CD4-positive, alpha-beta T cell treated with Interleukin-6 for 4 hours (primary cell): ENCODE measurements at regions not wholly inside any gene's neighbourhood (a gene's known extent, or its start where the extent isn't known, plus 50 kb on each side); places are given as distances from the start of the nearest gene placed in this dataset.

Experiments
- DNase-seq: peaks from one replicate; pipeline ENCODE4 v3.0.0-alpha.2; 2020; ENCODE audit warnings: mixed read lengths

DNA sequence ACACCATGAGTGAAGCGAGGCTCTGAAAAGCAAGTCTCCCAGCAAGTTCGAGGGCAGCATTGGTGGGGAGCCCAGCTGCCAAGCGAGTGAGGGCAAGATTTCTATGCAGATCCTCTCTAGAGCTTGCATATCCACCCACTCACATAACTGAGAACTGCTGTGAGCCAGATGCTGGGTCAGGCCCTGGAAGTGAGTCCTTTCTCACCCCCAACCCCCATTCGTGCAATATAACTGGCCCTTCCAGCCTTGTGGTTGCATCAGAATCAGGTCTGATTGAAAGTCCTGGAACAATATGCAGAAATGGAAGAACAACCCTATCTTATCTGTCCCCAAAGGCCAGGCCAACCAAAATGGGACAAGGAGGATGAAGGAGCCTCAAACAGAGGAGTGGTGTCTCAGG, 146.6 kb downstream of the IRX5 start:
- DNase-seq = no peak

DNA sequence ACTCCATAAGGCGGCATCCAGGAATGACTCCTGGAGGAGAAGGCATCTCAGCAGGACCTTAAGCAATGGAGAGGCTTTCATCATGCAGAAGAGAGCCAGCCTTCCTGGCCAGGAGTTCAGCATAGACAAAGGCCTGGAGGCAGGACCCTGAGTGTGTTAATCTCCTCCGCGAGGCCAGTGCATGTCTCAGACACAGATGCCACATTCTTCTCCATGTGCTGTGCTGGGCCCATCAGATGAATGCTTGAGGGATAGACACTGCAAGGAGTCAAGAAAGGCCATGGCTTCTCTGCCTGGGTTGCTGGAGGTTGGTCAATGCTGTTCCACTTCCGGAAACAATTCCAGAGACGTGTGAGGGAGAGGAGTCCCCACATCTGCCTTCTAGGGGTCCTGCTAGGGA, 147.5 kb downstream of the IRX5 start:
- DNase-seq = no peak

DNA sequence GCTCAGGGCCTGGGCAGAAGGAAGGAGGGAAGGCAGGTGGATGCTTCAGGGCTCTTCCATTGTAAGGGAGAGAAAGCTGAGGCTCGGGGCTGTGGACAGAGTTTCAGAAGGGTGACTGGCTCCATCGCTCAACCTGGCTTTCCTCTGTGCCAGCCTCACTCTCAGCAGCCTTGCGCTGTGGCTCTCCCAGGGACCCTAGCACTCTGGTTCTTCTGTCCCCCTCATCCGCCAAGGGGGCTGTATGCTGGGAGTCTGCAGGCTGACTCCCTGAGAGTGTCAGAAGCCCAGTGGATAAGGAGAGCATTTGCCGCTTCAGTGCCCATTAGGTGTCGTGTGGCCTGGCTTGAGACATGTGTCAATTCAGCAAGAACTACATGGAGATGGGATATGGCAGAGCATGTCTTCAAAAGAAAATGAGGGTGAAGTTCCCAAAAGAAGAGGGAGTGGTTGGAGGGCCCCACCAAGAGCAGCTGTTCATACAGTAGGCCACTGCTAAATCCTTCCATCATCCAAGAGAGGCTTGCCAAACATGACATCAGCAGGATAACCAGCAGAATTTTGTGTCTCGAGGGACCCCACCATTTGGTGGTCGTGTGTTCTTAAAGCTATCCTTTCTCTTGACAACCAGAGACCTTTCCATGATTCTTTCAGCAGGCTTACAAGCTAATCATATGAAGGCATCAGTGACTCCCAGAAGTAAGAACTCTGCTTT, 148.2 kb downstream of the IRX5 start:
- no peak for DNase-seq

DNA sequence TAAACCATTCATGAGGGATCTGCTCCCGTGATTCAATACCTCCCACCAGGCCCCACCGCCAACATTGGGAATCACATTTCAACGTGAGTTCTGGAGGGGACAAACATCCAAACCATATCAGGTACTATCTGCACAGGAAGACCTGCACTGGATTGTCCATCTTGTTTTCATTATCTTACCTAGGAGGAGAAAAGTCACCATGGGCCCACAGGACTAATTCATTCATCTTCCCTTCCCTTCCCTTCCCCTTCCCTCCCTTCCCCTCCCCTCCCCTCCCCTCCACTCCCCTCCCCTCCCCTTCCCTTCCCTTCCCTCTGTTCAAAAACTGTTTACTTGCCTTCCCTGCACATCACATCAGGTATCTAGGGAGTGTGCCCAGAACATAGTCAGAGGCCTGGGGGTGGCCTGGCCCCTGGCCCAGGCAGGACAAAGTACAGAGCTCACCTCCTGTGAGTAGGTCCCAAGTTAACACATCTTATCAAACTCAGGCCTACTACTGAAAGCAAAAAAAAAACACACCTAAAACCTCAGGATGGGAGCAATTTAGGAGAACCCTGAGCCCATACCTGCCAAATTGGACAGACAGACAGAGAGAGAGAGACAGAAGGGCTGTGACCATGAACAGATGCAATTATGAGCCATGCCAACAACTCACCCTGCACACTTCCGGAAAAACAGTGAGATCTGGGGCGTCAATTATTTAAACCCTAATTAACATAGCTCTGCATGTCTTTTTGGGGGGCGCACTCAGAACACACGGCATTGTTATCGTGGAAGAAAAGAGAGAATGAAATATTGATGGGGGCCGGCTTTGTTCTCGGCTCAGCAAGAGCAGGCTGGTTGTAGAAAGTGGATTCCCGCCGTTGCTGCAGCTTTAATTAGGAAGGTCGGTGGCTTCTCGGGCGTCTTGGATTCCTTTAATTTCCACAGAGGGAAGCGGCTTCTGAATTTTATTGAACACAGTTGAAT, 151.2 kb downstream of the IRX5 start:
- no peak for DNase-seq

DNA sequence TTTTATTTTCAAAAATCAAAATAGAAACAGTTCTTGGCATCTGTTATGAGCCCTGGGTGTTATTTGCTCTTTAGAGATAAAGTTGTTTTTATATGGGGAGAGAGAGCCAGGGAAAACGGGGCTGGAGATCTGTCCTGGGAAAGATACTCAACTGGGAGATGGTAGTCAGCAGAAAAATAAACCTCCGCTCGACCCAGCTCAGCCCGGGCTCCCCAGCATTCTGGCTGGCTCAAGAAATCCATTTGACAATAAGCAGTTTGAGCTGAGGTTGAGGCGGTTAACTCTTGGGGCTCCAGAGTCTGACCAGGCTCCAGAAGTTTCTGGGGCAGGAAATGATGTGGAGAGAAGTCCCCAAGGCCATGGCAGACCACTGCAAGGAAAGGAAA, 151.9 kb downstream of the IRX5 start:
- no peak for DNase-seq

DNA sequence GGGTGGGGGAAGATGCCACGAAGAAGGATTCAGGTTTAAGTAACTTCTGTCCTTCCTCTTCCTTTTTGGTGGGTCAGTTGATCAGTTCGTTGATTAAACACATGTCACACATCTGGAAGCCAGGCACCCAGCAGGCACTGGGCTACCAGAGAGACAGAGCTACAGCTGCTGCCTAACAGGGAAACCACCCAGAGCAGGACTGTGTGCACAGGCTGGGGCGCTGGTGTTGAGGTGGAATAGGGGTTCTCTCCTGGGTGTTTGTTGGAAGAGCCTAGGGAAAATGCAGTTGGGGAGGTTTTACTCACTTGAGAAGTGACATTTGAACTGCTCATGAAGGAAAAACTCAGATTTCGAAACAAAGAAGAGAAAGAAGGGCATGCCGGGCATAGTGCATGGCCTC, 152.4 kb downstream of the IRX5 start:
- no peak for DNase-seq

DNA sequence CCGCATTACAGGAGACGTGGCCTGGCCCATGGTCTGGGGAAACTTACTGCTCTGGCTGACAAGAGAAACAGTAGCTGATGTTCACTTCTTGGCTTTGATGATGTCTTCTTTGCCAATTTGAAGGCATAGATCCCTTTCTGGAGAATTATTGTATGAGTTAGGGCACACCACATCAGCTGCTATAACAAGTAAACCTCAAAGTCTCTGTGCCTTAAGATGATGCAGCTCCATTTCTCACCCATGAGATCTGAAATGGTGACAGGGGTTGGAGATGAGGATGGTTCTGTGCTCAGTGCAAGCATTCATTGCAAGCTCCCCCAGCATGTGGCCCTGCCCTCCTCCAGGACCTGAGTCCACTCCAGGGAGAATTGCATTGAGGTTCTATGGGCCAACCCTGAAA, 157.4 kb downstream of the IRX5 start:
- DNase-seq = no peak

DNA sequence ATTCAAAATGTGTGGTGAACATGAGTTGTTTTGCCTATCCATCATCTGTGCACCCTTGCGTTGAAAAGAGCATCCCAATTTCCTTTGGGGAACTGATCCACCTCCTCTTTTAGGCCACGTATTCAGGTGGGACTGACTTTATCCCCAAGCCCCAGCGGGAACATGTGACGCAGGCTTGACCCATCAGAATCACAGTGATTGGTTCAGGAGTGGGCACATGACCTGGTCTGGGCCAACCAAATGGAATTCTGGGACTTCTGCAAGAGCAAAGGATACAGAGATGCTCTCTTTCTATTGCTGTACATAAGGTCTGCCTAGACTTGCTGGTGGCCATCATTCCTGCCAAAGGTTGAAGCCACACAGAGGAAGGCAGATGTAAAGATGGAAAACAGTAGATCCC, 158.9 kb downstream of the IRX5 start:
- no peak for DNase-seq

DNA sequence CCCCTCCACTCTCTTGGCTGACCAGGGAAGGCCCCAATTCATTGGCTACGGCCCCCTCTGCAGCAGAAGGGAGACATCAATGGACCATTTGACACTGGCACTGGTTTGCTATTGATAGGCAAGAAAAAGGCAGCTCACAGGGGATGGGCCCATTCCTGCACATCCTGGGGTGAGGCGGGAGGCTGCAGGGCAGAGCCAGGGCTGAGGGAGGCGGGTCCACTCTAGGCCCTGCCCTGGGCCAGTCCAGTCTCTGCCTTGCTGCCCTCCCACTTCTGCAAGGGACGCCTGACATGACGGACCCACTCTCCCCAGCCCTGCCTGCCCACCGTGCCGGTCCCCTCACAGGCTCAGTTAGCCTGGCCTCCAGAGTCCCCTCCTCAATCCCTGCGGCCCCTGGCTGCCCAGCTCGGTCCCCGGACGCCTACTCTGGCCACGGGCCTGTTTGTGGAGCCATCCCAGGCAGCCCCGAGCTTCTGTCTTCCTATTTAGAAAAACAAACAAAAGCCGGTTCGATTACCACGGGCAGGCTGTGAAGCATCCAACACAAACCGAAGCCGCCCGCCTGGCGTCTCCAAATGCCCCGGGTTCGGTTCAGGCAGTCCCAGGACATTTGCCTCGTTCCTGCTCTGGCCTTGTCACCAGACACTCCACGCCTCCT, 160.7 kb downstream of the IRX5 start:
- no peak for DNase-seq

DNA sequence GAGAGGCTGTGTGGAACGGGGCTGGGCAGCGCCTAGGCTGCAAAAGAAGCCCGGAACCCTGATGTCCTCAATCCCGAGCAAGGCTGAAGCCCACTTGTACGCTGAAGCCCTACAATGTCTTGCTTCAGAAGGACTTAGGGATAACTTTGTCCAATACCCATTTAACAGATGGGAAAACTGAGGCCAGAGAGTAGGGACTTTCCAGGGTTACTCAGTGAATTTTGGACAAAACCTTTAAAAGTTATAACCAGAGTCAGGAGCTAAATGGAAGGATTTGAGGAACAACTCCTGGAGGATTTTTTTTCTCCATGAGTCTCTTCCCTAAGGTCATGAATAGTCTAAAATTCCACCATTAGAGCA, 161.2 kb downstream of the IRX5 start:
- no peak for DNase-seq

DNA sequence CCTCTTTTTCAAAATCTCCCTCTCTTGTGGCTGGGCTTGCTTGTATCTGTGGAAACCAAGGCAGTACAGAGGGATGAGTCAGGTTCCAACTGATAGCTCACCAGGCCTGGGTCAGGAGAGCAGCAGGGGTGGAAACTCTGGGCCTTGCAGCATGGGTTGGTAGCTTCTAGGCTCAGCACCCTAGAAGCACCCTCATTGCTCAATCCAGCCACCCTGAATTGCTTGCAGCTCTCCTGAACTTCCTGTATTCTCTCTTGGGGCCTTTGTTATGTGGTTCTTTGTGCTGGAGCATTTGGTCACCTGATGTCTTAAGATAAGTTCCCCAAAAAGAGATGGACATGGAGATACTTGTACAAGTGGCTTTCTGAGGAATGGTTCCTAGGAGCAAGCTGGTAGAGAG, 169.4 kb downstream of the IRX5 start:
- no peak for DNase-seq

DNA sequence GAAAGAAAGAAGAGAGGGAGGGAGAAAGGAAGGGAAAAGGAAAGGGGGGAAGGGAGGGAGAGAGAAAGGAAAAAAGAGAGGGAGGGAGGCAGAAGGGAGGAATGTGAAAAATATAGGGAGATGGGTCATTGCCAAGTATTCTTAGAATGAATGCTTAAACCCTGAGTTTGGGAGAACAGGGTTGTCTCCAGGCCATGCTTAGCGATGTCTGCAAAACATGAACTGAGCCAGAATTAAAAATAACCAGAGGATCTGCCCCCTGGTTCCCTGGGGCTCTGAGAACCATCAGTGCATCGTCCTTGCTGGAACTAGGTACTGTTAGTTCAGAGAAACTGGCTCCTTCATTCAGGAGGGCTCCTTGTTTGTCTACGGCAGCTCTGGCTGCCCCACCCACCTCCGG, 170.4 kb downstream of the IRX5 start:
- no peak for DNase-seq

DNA sequence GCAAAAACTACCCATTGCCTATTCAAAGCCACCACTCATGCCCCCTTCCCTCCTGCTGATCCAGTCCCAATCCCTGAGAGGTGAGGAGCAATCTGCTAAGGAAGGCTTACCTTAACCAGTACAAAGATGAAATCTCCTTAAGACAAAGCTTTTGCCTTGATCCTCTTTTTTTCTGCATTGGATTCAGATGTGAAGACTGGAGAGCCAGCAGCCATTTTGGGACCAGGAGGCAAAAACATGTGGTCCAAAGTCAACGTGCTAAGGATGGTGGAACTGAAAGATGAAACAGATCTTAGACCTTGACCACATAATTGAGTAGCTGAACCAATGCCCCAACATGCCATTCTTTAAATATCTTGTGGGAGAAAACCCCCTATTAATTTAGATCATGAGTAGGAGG, 171.4 kb downstream of the IRX5 start:
- no peak for DNase-seq

DNA sequence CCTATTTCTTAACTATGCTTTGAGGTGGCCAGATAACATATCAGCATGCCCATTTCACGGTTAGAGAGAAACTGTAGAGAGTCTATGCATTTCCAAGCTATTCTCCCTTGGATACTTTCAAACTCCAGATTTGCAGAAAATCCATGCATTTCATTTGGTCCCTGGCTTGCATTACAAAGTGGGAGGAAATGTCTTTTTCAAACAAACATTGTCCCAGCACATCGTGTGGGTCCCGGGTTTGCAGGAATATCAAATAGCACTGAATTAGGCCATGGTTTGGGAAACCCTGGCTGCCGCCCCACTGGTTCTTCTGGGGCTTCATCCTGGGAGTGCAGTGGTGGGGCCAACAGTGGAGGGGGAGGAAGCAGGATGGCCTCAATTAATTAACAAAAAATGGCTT, 171.9 kb downstream of the IRX5 start:
- no peak for DNase-seq

DNA sequence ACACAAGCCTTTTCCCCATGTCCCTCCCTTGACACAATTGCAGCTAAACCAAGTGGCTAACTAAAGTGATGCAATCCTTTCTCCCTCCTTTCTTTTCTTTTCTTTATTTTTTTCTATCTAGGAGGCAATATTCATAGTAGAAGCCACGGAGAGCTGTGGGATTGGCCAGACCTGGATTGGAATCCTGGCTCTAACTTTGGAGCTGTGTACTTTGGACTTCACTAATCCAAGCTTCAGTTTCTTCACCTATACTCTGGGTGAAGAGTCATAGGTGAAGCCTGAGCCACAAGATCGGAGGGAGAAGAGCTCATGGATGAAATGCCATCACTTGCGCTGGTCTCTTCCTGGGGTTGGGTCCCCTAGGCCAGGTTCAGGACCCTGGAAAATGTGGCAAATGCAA, 177.2 kb downstream of the IRX5 start:
- no peak for DNase-seq

DNA sequence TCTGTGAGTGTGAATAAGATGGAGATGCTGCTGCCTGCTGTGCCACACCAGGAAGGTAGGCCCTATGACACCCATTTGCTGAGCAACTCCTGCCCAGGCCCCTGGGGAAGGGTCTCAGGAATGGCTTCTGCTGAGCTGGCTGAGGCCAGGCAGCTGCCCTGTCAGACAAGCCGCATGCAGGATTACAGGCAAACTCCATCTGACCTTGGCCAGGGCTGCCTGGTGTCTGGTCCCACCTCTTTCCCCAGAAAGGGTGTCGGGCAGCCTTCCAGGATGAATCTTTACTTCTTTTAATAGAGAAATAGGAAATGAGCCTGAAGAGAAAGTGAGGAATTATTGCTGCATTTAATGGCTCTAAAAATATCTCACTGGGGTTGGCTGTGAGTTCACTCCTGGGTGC, 182.5 kb downstream of the IRX5 start:
- DNase-seq = no peak

DNA sequence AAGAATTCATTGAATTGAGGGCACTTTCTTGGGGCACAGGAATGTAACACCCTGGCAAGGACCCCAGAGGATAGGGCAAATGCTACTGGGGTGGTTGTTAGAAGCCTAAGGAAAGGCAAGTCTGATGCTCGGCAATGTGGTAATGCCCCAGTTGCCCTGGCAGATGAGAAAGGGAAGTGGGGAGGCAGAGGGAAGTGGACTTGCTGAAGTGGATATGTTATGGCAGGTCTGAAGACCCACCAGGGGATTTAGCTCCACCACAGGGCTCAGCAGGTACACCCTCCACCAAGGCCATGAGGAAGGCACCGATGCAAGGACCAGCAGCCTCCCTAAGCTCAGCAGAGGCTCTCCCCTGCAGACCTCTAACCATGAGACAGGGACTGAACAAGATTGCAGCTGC, 184.8 kb downstream of the IRX5 start:
- DNase-seq = no peak

DNA sequence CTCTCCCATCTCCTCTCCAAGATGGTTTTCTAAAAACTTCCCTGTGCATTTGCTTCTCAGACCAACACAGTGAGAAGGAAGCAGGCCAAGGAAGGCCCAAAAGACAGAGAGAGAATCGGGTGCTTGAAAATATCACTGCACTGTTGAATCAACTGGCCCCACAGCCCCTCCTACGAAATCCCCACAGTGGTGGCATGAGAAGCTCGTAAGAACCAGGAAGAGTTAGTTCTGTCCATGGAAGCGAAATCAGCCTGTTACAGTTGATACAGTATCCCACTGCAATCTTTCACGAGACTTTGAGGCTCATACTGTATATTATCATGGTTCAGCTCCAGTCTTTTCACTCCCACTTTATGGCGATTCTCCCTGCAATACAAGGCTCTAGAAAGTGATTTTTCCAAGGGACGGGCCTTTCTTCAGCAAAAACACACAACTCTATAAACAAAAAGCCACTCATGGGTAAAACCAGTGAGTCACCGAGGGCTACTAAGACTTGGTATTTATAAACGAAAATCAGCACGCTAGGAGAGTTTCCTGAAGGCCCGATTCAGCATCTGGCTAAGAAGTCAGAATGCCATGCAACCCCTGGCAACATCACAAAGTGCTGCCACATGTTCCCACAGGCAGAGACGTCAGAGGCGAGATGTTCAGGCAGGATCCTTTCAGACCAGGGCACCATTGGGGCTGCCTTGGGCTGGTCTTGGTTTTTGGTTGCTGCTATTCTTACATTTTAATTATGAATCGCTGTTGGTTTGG, 185.7 kb downstream of the IRX5 start:
- no peak for DNase-seq

DNA sequence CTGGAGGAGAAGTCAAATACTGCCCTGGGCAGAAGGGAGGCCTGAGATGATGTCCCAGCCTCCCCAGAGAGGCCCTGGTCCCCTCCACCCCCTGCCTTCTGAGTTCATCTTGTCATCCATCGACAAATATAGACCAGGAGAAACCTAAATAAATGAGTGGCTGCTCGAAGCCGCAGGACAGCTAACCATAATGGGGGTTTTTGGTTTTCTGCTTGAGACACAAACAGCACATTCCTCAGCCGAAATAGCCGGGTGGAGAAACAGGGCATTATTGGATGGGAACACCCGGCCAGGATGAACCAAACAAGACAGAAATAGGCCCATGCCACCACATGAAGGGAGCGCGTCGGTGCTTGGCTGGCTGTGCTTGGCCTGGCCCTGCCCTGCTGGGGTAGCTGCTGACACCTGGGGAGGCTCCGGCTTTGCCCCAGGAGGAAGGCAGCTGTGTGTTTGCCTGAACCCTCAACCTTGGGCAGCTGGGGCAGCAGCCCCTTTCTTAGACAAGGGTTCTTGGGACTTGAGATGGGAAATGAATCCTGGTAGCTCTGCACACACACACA, 188.1 kb downstream of the IRX5 start:
- DNase-seq = no peak

DNA sequence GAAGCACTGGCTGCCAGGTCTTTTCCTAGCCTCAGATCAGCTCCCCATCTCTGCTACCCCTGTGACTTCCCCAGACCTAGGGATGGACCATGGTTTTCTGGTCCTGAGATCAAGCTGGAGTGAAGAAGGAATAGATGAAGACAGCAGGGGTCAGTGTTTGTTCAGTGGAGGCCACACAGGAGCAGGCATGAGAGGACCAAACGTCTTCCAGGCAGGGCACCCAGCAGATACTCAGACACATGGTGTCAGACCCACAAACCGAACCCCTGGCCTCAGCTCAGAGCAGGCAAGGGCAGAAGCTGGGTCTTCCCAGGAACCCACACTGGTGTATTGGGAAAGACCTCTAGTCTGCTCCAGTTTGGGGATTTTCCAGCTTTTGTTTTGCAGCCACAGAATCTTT, 189.7 kb downstream of the IRX5 start:
- no peak for DNase-seq

DNA sequence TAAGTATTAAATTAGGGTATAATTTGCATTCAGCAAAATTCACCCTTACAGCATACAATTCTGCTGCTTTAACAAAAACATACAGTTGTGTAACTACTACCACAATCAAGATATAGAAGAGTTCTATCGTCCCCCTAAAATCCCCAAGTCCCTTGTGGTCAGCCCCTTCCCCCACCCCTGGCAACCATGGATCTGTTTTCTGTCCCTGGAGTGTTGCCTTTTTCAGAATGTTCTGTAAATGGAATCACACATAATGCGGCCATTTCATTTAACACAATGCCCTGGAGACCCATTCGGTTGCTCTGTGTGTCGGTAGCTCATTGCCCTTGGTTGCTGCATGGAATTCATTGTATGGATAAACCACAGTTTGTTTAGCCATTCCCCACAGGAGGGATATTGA, 190.2 kb downstream of the IRX5 start:
- DNase-seq = no peak

DNA sequence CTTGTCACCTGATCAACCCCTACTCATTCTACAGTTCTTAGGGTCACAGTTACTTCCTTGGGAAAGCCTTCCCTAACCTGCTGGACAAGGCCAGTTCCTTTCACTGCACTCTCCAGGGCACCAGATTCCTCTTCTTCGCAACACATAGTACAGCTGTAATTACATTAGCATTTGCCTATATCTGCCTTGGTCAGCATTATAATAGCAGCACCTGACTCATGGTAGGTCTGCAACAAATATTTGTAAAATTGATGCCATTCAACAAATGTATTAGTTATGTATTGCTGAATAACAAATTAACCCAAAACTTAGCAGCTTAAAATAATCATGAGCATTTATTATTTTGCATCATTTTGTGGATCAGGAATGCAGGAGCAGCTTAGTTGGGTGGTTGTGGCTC, 193.0 kb downstream of the IRX5 start:
- no peak for DNase-seq

DNA sequence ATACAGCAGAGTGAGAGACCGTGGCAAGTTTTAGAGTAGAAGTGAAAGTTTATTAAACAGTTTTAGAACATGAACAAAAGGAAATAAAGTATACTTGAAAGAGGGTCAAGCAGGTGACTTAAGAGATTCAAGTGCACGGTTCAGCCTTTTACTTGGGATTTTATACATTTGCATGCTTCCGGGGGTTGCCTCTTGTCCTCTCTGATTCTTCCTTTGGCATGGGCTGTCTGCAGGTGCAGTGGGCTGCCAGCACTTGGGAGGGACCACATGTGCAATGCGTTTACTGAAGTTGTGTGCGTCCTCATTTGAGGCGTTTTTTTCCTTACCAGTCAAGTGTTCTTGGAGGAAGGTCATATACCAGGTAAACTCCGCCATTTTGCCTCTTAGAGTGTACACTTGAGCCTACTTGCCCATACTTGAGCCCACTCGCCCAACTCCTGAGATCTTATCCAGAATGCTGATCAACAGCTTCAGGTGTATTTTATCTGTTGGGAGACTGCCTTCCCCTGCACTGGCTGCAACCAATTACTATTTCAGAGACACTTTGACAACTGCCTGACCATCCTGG, 195.2 kb downstream of the IRX5 start:
- no peak for DNase-seq
